ENCODE measurements at regions not wholly inside any gene's neighbourhood (a gene's known extent, or its start where the extent isn't known, plus 50 kb on each side); places are given as distances from the start of the nearest gene placed in this dataset.

DNA sequence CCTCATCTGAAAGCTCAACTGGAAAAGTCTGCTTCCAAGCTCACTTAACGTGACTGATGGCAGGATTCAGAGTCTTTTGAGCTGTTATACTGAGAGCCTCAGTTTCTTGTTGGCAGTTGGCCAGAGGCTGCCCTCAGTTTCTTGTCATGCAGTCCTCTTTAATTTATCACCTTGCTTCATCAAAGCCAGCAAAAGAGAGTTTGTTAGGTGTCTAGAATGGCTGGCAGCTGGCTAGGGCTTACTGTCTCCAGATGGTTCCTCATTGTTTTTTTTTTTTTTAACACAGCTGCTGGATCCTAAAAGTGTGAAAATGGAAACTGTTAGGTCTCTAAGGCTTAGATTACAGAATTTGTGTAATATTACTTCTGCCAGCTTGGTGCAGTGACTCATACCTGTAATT, 310.6 kb downstream of the PDCD6IP start:
- TF ChIP-seq RUNX3 (IDR thresholded peaks at IDR 0.05; ENCODE audit: low read length) (no peak), POLR2AphosphoS2 (IDR thresholded peaks at IDR 0.05; ENCODE audit: low read depth, low read length) (no peak), EZH2 (IDR thresholded peaks at IDR 0.05; ENCODE audit: borderline replicate concordance, control insufficient read depth, low read depth, low read length) (no peak), SIN3A (IDR thresholded peaks at IDR 0.05; ENCODE audit: low read depth, low read length) (no peak), NFYB (IDR thresholded peaks at IDR 0.05; ENCODE audit: insufficient read depth, low read depth, low read length) (no peak), CHD2 (IDR thresholded peaks at IDR 0.05; ENCODE audit: borderline replicate concordance, low read depth, low read length) (no peak), FOXM1 (IDR thresholded peaks at IDR 0.05; ENCODE audit: low read depth, low read length) (no peak), IRF4 (IDR thresholded peaks at IDR 0.05; ENCODE audit: low read depth, low read length) (no peak), POLR2A (IDR thresholded peaks at IDR 0.05; ENCODE audit: low read depth, low read length) (no peak)
- TF ChIP-seq, protein P1, sequence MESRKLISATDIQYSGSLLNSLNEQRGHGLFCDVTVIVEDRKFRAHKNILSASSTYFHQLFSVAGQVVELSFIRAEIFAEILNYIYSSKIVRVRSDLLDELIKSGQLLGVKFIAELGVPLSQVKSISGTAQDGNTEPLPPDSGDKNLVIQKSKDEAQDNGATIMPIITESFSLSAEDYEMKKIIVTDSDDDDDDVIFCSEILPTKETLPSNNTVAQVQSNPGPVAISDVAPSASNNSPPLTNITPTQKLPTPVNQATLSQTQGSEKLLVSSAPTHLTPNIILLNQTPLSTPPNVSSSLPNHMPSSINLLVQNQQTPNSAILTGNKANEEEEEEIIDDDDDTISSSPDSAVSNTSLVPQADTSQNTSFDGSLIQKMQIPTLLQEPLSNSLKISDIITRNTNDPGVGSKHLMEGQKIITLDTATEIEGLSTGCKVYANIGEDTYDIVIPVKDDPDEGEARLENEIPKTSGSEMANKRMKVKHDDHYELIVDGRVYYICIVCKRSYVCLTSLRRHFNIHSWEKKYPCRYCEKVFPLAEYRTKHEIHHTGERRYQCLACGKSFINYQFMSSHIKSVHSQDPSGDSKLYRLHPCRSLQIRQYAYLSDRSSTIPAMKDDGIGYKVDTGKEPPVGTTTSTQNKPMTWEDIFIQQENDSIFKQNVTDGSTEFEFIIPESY (IDR thresholded peaks at IDR 0.05), result no peak
- TF ChIP-seq, protein P2, sequence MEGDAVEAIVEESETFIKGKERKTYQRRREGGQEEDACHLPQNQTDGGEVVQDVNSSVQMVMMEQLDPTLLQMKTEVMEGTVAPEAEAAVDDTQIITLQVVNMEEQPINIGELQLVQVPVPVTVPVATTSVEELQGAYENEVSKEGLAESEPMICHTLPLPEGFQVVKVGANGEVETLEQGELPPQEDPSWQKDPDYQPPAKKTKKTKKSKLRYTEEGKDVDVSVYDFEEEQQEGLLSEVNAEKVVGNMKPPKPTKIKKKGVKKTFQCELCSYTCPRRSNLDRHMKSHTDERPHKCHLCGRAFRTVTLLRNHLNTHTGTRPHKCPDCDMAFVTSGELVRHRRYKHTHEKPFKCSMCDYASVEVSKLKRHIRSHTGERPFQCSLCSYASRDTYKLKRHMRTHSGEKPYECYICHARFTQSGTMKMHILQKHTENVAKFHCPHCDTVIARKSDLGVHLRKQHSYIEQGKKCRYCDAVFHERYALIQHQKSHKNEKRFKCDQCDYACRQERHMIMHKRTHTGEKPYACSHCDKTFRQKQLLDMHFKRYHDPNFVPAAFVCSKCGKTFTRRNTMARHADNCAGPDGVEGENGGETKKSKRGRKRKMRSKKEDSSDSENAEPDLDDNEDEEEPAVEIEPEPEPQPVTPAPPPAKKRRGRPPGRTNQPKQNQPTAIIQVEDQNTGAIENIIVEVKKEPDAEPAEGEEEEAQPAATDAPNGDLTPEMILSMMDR (IDR thresholded peaks at IDR 0.05 in 2 of 3, conservative IDR thresholded peaks at IDR 0.05 in 1 of 3; ENCODE audit: control insufficient read depth in 2 of 3, extremely low read depth in 1 of 3, insufficient read depth in 1 of 3, low read depth in 3 of 3, low read length in 3 of 3), result no peak
